Stomach (tissue), 4 donors: ENCODE measurements at regions not wholly inside any gene's neighbourhood (a gene's known extent, or its start where the extent isn't known, plus 50 kb on each side); places are given as distances from the start of the nearest gene placed in this dataset.

Experiments used
- CTCF ChIP-seq, 7 experiments: fragments of 450-650 bp in 4 of 7; fragments of 200-600 bp in 3 of 7; sonication (generic) in 3 of 7; IDR thresholded peaks; one replicate each; pipeline ENCODE4 v1.5.1; 2016 to 2019; ENCODE audit warnings: antibody characterized with exemption in 7 of 7, control low read depth in 2 of 7, mild to moderate bottlenecking in 1 of 7
- EP300 ChIP-seq: sonication (generic); formaldehyde crosslinking; IDR thresholded peaks from one replicate; pipeline ENCODE4 v1.6.1; 2017; ENCODE audit warnings: antibody characterized with exemption
- POLR2A ChIP-seq, 4 donors: fragments of 450-650 bp; IDR thresholded peaks; one replicate each; pipeline ENCODE4 v1.6.1; 2016; ENCODE audit warnings: antibody characterized with exemption in 4 of 4, control low read depth in 2 of 4, mild to moderate bottlenecking in 1 of 4, moderate library complexity in 1 of 4

GRCh38 chr17:34414339-34414738 lies 51.3 kb upstream of the CCL1 start:
- TF ChIP-seq CTCF (IDR thresholded peaks at IDR 0.05), result no peak
- no peak for TF ChIP-seq EP300
- TF ChIP-seq POLR2A (IDR thresholded peaks at IDR 0.05), result no peak
